Suppressor macrophage treated with lipopolysaccharide for 4 hours (primary cell): ENCODE measurements at regions not wholly inside any gene's neighbourhood (a gene's known extent, or its start where the extent isn't known, plus 50 kb on each side); places are given as distances from the start of the nearest gene placed in this dataset.

Experiments used
- DNase-seq: peaks from one replicate; pipeline ENCODE4 v3.0.0-alpha.2; 2020

- DNase-seq: no peak
Observed at GRCh38 chr21:38709876-38710275, 95.9 kb upstream of the ETS2 start.

- peak; percentile 30 for DNase-seq
Observed at GRCh38 chr21:38712071-38712470, 93.7 kb upstream of the ETS2 start.

GRCh38 chr21:38712664-38713063 lies 93.1 kb upstream of the ETS2 start:
- no peak for DNase-seq

- DNase-seq: no peak
Observed at GRCh38 chr21:38714039-38714817, 91.5 kb upstream of the ETS2 start.

- DNase-seq: no peak
Observed at GRCh38 chr21:38714999-38715398, 90.7 kb upstream of the ETS2 start.

- no peak for DNase-seq
Observed at GRCh38 chr21:38716088-38716487, 89.6 kb upstream of the ETS2 start.

- no peak for DNase-seq
Observed at GRCh38 chr21:38716942-38717341, 88.8 kb upstream of the ETS2 start.

- DNase-seq: no peak
Observed at GRCh38 chr21:38718481-38718880, 87.2 kb upstream of the ETS2 start.

GRCh38 chr21:38720074-38720473 lies 85.7 kb upstream of the ETS2 start:
- DNase-seq: no peak

GRCh38 chr21:38721055-38721454 lies 84.7 kb upstream of the ETS2 start:
- no peak for DNase-seq

- DNase-seq: peak; percentile 16
Observed at GRCh38 chr21:38721958-38722357, 83.8 kb upstream of the ETS2 start.

- DNase-seq: no peak
Observed at GRCh38 chr21:38725196-38726157, 80.3 kb upstream of the ETS2 start.

- no peak for DNase-seq
Observed at GRCh38 chr21:38726482-38726881, 79.2 kb upstream of the ETS2 start.

GRCh38 chr21:38729291-38729690 lies 76.4 kb upstream of the ETS2 start:
- no peak for DNase-seq

GRCh38 chr21:38729754-38730379 lies 75.9 kb upstream of the ETS2 start:
- DNase-seq: no peak

- peak; percentile 94 for DNase-seq
Observed at GRCh38 chr21:38733972-38734546, 71.7 kb upstream of the ETS2 start.

GRCh38 chr21:38734646-38735365 lies 70.9 kb upstream of the ETS2 start:
- DNase-seq: peak; percentile 42

GRCh38 chr21:38735626-38736206 lies 70.0 kb upstream of the ETS2 start:
- DNase-seq: no peak

- peak; percentile 35 for DNase-seq
Observed at GRCh38 chr21:38740090-38740489, 65.6 kb upstream of the ETS2 start.

- DNase-seq: no peak
Observed at GRCh38 chr21:38741092-38741949, 64.4 kb upstream of the ETS2 start.

- DNase-seq: no peak
Observed at GRCh38 chr21:38741950-38742256, 63.8 kb upstream of the ETS2 start.
